ENCODE measurements at regions not wholly inside any gene's neighbourhood (a gene's known extent, or its start where the extent isn't known, plus 50 kb on each side); places are given as distances from the start of the nearest gene placed in this dataset.

DNA sequence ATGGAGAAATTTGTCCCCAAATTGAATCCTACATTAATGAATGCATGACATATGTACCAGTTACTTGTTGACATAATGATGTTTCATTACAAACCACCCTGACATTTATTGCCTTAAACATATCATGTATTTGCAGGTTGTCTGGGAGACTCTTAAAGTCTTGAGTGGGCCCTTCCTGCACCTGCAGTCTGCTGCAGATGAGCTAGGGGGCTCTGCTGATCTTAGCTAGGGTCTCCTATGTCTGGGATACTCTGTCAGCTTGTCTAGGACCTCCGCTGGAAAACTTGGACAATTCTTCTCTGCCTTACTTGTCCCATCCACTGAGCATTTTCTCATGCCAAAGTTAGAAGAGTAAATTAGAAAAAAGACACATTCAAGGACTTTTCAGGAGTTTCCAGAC is 581.6 kb downstream of the HAO1 start:
- TF ChIP-seq, protein P1, sequence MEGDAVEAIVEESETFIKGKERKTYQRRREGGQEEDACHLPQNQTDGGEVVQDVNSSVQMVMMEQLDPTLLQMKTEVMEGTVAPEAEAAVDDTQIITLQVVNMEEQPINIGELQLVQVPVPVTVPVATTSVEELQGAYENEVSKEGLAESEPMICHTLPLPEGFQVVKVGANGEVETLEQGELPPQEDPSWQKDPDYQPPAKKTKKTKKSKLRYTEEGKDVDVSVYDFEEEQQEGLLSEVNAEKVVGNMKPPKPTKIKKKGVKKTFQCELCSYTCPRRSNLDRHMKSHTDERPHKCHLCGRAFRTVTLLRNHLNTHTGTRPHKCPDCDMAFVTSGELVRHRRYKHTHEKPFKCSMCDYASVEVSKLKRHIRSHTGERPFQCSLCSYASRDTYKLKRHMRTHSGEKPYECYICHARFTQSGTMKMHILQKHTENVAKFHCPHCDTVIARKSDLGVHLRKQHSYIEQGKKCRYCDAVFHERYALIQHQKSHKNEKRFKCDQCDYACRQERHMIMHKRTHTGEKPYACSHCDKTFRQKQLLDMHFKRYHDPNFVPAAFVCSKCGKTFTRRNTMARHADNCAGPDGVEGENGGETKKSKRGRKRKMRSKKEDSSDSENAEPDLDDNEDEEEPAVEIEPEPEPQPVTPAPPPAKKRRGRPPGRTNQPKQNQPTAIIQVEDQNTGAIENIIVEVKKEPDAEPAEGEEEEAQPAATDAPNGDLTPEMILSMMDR (IDR thresholded peaks at IDR 0.05; ENCODE audit: control insufficient read depth, insufficient read depth, low read depth, low read length, missing control alignments): no peak
- DNase-seq (ENCODE audit: low read depth): no peak
- no peak overlapping the region for H3K4me3 ChIP-seq (ENCODE audit: control insufficient read depth, low read depth, low read length)

GRCh38 chr20:7359739-7360138 is 580.5 kb downstream of the HAO1 start:
- DNase-seq (ENCODE audit: low read depth): no peak
- TF ChIP-seq, protein P1 (IDR thresholded peaks at IDR 0.05; ENCODE audit: control insufficient read depth, insufficient read depth, low read depth, low read length, missing control alignments): no peak
- no peak overlapping the region for H3K4me3 ChIP-seq (ENCODE audit: control insufficient read depth, low read depth, low read length)

- DNase-seq (ENCODE audit: low read depth): no peak
- TF ChIP-seq, protein P1 (IDR thresholded peaks at IDR 0.05; ENCODE audit: control insufficient read depth, insufficient read depth, low read depth, low read length, missing control alignments): no peak
- H3K4me3 ChIP-seq (ENCODE audit: control insufficient read depth, low read depth, low read length): no peak overlapping the region
Observed at GRCh38 chr20:7361321-7361720, 578.9 kb downstream of the HAO1 start.

DNA sequence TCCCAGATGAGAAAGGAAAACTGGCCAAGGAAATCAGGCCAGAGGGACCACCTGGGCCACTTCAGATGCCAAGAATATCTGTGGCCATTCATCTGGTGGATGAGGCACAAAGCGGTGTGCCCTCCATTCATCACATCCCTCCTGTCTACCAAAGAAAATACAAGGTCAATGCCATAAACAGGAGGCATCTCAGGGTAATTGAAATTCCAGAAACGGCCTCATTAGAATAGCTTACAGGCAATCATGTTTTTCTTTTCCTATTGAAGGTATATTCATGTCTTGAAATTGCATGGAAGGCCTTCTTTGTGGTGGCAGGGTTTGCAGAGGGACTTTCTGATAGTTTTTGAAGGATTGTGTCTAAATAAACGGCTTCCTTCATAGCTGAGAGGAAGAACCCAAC is 578.3 kb downstream of the HAO1 start:
- TF ChIP-seq, protein P1 (IDR thresholded peaks at IDR 0.05; ENCODE audit: control insufficient read depth, insufficient read depth, low read depth, low read length, missing control alignments): no peak
- no peak for DNase-seq (ENCODE audit: low read depth)
- no peak overlapping the region for H3K4me3 ChIP-seq (ENCODE audit: control insufficient read depth, low read depth, low read length)

DNA sequence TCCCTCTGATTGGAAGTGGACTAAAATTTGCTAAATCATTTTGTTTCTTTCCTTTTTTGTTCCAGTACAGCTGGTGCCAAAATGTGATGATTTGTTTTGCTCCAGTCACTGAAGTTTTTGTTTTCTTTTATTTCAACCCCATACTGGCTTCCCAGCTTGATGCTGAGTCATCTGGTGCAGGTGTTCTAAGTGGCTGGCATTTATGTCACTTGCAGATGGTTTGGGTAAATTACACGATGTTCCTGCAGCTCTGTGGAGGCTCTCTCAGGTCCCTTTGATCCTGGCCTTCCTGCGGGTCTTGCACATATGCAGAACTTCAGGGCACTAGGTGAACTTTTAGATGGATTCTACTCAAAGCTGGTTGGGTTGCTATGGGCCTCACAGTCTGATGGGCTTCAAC is 577.7 kb downstream of the HAO1 start:
- DNase-seq (ENCODE audit: low read depth): no peak
- TF ChIP-seq, protein P1 (IDR thresholded peaks at IDR 0.05; ENCODE audit: control insufficient read depth, insufficient read depth, low read depth, low read length, missing control alignments): no peak
- H3K4me3 ChIP-seq (ENCODE audit: control insufficient read depth, low read depth, low read length): no peak overlapping the region

GRCh38 chr20:7366189-7366588 is 574.1 kb downstream of the HAO1 start:
- no peak for DNase-seq (ENCODE audit: low read depth)
- TF ChIP-seq, protein P1 (IDR thresholded peaks at IDR 0.05; ENCODE audit: control insufficient read depth, insufficient read depth, low read depth, low read length, missing control alignments): no peak
- H3K4me3 ChIP-seq (ENCODE audit: control insufficient read depth, low read depth, low read length): no peak overlapping the region

Measured in AG09309 (cell line).